HG03439 (cell line): ENCODE measurements at regions not wholly inside any gene's neighbourhood (a gene's known extent, or its start where the extent isn't known, plus 50 kb on each side); places are given as distances from the start of the nearest gene placed in this dataset.

Experiments used
- ATAC-seq: cut with Tn5 transposase; IDR thresholded peaks from one replicate; pipeline ENCODE4 v1.9.1; 2021; ENCODE audit warnings: mild to moderate bottlenecking, moderate library complexity; ENCODE audit not compliant: unreplicated experiment

- ATAC-seq, result no peak
Observed at GRCh38 chr4:59068722-59069418, 1958.7 kb upstream of the IGFBP7 start.

GRCh38 chr4:59086410-59086809 is 1976.2 kb upstream of the IGFBP7 start:
- no peak for ATAC-seq

GRCh38 chr4:59091146-59092142 is 1981.3 kb upstream of the IGFBP7 start:
- ATAC-seq, result no peak

- no peak for ATAC-seq
Observed at GRCh38 chr4:59094505-59094904, 1984.3 kb upstream of the IGFBP7 start.

GRCh38 chr4:59102311-59102710 is 1992.1 kb upstream of the IGFBP7 start:
- ATAC-seq, result no peak

GRCh38 chr4:59120287-59120814 is 2010.2 kb upstream of the IGFBP7 start:
- no peak for ATAC-seq

GRCh38 chr4:59122626-59123025 is 2012.4 kb upstream of the IGFBP7 start:
- ATAC-seq, result no peak

- no peak for ATAC-seq
Observed at GRCh38 chr4:59126159-59126558, 2016.0 kb upstream of the IGFBP7 start.

- ATAC-seq, result no peak
Observed at GRCh38 chr4:59127006-59127405, 2016.8 kb upstream of the IGFBP7 start.

GRCh38 chr4:59127743-59128142 is 2017.6 kb upstream of the IGFBP7 start:
- no peak for ATAC-seq

GRCh38 chr4:59135248-59135985 is 2025.2 kb upstream of the IGFBP7 start:
- ATAC-seq, result no peak

GRCh38 chr4:59161249-59161648 is 2038.9 kb upstream of the ADGRL3 start:
- ATAC-seq, result no peak

- no peak for ATAC-seq
Observed at GRCh38 chr4:59175617-59176016, 2024.5 kb upstream of the ADGRL3 start.

GRCh38 chr4:59179372-59179771 is 2020.8 kb upstream of the ADGRL3 start:
- no peak for ATAC-seq

GRCh38 chr4:59180161-59180560 is 2020.0 kb upstream of the ADGRL3 start:
- no peak for ATAC-seq

- no peak for ATAC-seq
Observed at GRCh38 chr4:59180969-59181368, 2019.2 kb upstream of the ADGRL3 start.

- ATAC-seq, result no peak
Observed at GRCh38 chr4:59195839-59196238, 2004.3 kb upstream of the ADGRL3 start.

GRCh38 chr4:59200992-59201391 is 1999.1 kb upstream of the ADGRL3 start:
- no peak for ATAC-seq

GRCh38 chr4:59217910-59218631 is 1982.1 kb upstream of the ADGRL3 start:
- ATAC-seq, result no peak

- no peak for ATAC-seq
Observed at GRCh38 chr4:59222221-59222620, 1977.9 kb upstream of the ADGRL3 start.
